HFF-Myc (cell line): ENCODE measurements at regions not wholly inside any gene's neighbourhood (a gene's known extent, or its start where the extent isn't known, plus 50 kb on each side); places are given as distances from the start of the nearest gene placed in this dataset.

Experiments
- DNase-seq: peaks from one replicate; pipeline ENCODE4 v3.0.0-alpha.2; 2011; ENCODE audit warnings: low read depth; ENCODE audit errors: extremely low read depth
- H3K4me3 ChIP-seq: replicated peaks from 2 replicates; pipeline ENCODE4 v1.5.1; 2011; ENCODE audit warnings: low read depth, mild to moderate bottlenecking, control low read depth, low read length
- TF ChIP-seq, protein P1 (sequence below): IDR thresholded peaks from 2 replicates; pipeline ENCODE4 v1.5.1; 2012; ENCODE audit warnings: mild to moderate bottlenecking, low read depth, low read length, control low read depth; ENCODE audit errors: missing control alignments

DNA sequence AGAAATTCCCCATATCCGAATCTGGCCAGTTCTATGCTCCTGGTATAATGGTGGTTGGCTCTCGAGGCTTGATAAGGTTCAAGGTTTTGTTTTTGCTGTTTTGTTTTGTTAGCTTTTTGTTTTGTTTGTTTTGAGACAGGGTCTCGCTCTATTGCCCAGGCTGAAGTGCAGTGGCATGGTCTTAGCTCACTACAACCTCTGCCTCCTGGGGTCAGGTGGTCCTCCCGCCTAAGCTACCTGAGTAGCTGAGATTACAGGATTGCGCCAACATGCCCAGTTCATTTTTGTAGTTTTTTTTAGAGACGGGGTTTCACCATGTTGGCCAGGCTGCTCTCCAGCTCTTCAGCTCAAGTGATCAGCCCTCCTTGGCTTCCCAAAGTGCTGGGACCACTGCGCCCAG, 109.1 kb upstream of the ERRFI1 start:
- TF ChIP-seq, protein P1, sequence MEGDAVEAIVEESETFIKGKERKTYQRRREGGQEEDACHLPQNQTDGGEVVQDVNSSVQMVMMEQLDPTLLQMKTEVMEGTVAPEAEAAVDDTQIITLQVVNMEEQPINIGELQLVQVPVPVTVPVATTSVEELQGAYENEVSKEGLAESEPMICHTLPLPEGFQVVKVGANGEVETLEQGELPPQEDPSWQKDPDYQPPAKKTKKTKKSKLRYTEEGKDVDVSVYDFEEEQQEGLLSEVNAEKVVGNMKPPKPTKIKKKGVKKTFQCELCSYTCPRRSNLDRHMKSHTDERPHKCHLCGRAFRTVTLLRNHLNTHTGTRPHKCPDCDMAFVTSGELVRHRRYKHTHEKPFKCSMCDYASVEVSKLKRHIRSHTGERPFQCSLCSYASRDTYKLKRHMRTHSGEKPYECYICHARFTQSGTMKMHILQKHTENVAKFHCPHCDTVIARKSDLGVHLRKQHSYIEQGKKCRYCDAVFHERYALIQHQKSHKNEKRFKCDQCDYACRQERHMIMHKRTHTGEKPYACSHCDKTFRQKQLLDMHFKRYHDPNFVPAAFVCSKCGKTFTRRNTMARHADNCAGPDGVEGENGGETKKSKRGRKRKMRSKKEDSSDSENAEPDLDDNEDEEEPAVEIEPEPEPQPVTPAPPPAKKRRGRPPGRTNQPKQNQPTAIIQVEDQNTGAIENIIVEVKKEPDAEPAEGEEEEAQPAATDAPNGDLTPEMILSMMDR: no peak

DNA sequence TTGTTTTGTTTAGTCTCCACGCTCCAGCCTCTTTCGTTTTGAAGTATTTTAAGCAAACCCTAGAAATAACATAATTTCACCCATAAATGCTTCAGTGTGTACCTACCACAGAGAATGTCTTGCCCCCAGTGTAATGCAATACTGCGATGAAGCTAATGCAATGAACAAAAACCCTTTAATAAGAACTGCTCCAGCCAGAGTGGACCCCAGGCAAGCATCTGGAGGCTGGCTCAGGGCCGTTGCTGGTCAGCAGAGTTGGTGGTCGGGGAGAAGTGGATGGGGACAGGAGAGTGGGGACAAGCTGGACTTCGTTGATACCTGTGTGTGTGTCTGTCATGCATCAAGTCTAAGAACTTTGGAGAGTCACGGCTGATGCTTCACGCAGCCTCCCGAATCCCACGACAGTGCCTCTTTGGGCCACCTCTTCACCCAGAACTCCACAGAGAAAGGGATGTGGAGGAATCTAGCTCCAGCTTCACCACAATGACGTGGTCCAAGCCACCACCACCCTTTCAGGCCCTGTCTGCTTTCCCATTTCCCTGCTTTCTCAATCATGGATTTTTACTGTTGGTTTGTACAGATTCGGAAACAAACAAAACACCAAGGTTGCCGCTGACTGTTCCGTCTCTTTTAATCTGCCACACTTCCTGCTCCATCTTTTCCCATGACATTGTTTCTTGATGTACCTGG, 108.6 kb upstream of the ERRFI1 start:
- TF ChIP-seq, protein P1: no peak
- H3K4me3 ChIP-seq: peak overlapping the region; percentile 15
- no peak for DNase-seq

More for the DNA sequence above, 109.1 kb upstream of the ERRFI1 start:
- H3K4me3 ChIP-seq: no peak overlapping the region
- no peak for DNase-seq

DNA sequence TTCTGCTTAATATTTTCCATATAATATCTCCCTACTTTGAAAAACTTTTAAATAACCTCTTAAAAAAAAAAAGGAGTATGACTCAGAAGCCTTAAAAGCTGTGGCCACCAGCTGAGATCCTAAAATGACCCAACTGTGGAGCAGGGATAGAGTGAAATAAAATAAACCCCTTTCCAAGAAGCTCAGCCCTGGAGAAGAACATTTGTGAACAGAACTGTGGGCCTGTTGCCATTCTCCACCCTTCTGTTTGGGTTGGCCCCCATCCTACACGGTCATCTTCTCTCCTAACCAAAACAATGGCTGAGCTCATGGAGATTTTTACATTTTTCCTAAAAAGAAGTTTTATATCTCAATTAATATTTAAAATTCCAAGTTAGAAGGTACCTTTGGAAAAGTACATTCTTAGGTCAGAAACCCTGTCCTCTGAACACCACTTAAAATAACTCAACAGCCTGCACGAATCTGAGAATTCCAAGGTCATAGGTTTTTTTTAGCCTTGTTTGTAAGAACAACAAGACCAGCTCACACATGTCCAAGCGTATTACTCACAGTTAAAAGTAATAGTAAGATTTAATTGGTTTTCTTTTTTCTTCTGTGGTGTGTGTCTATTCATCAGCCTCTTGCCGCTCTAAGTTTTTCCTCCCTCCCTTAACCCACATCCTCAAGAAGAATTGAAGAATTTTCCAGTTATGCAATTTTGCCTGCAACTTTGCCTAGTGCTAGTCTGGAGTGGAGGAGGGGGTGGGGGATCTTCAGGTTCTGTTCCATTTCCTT, 107.7 kb upstream of the ERRFI1 start:
- H3K4me3 ChIP-seq: peak overlapping the region; percentile 15
- TF ChIP-seq, protein P1: no peak
- DNase-seq: peak; percentile 62

DNA sequence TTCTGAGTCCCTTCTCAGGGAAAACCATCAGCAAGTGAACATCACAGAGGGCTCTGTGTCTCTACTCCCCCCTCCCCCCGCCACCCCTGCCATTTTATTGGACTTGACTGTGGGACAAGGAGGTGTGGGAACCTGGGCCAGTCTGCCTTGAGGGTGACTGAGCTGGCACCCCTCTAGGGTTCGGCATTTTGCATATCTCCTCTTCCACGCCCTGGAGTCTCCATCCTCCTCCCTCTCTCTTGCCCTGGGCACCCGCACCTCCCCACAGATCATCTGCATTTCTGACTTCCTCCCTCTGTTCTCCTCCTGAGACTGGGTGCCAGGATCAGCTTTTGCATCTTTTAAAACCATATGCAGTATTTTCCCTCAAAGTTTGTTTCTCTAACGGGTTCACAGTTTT, 107.1 kb upstream of the ERRFI1 start:
- TF ChIP-seq, protein P1: no peak
- H3K4me3 ChIP-seq: no peak overlapping the region
- no peak for DNase-seq

DNA sequence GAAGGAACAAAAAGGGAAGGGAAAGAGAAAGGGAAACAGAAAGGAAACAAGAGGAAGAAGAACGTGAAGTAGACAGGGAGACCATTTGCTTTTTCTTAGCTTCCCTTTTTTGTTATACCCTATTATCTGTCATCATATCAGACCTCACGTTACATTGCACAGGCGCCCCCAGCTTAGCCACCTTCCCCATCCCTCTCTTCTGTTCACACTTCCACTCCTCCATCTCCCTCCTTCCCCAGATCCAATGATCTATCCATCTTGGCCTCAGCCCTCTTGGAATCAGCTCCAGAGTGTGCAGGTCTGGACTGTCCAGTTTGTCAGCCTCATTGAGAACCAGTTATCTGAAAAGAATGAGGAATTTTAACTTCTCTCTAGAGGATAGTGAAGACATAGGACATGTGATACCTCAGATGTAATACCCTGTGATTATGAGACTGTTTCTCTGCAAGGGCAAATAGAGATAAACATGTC, 101.1 kb upstream of the ERRFI1 start:
- TF ChIP-seq, protein P1: no peak
- H3K4me3 ChIP-seq: no peak overlapping the region
- DNase-seq: no peak

DNA sequence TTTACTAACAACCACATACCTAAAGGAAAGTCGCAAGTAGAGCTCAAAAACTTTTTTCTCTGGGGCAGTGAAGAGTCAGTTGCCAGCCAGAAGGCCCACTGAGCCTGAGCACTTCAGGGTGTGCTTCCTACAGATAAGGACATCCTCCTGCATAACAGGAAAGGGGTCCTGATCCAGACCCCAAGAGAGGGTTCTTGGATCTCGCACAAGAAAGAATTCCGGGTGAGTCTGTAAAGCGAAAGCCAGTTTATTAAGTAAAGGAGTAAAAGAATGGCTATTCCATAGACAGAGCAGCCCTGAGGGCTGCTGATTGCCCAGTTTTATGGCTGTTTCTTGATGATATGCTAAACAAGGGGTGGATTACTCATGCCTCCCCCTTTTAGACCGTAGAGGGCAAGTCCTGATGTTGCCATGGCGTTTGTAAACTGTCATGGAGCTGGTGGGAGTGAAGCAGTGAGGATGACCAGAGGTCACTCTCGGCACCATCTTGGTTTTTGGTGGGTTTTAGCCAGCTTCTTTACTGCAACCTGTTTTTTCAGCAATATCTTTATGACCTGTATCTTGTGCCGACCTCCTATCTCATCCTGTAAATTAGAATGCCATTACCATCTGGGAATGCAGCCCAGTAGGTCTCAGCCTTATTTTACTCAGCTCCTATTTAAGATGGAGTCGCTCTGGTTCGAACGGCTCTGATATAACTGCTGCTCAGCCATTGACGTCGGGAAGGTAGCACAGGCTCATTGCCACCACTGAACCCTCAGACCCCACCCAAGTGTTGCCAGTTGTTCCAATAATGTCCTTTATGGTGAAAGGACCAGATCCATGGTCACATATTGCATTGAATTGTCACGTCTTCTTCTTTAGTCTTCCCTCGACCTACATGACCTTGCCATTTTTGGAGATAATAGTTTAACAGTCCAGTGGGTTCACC, 96.6 kb upstream of the ERRFI1 start:
- TF ChIP-seq, protein P1: no peak
- DNase-seq: no peak

More for the DNA sequence above, 96.6 kb upstream of the ERRFI1 start:
- H3K4me3 ChIP-seq: no peak overlapping the region
